ENCODE measurements at regions not wholly inside any gene's neighbourhood (a gene's known extent, or its start where the extent isn't known, plus 50 kb on each side); places are given as distances from the start of the nearest gene placed in this dataset.

DNA sequence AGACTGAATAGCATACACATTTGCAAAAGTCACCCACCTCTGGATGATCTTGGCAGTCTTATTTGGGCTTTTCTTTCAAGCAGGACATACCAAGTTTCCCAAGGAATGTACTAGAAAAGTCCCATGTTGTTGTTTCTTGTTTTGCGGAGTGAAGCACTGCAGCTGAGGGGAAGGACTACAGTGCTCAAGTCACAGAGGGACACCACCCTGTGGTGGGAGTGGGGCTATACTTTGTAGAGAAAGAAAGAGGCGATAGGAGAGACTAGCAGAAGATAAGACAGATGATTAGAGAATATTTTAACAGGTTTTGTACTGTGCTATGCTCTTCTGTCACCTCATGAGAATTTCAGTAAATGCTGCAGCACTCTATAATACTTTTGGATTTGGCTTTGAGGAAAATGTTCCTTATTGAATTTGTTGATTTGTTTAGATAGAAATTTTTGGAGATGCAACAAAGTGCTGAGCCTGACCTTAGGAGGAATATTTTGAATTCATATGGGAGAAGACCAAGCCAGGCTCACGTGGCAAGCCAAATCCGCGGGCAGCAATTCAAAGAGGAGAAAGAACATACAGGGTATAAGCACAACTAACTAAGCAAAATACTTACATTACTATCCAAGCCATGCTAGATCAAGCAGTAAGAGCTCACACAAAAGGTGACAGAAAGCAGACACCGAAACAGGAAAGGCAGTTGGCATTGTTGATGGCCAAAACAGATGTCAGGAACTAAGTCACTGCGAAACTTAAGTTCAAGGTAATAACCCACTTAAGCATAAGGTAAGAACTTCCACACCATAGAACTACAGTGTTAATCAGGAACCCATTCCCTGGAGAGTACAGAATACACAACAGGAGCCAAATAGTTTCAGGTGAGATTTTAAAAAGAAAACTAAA, 280.3 kb upstream of the INTU start:
- TF ChIP-seq CTCF (IDR thresholded peaks at IDR 0.05; ENCODE audit: insufficient read depth, low read length) (no peak), POLR2AphosphoS5 (IDR thresholded peaks at IDR 0.05; ENCODE audit: low read depth) (no peak)

All from HL-60 (cell line).